Liver (tissue), 8 donors: ENCODE measurements at regions not wholly inside any gene's neighbourhood (a gene's known extent, or its start where the extent isn't known, plus 50 kb on each side); places are given as distances from the start of the nearest gene placed in this dataset.

Experiments used
- DNase-seq: peaks from one replicate; pipeline ENCODE4 v3.0.0-alpha.2; 2017; ENCODE audit warnings: low spot score
- H3K27ac ChIP-seq, 2 donors: one replicate each; pipeline ENCODE4 v1.7.0; 2013; ENCODE audit warnings: inconsistent platforms in 2 of 2, low read length in 2 of 2, control low read depth in 1 of 2, low read depth in 1 of 2, mild to moderate bottlenecking in 1 of 2
- H3K27me3 ChIP-seq, 4 donors: one replicate each; pipeline versions ENCODE4 v1.6.1 to v1.7.0; 2013; ENCODE audit warnings: low read length in 3 of 4, inconsistent platforms in 1 of 4, mild to moderate bottlenecking in 1 of 4, moderate library complexity in 1 of 4; ENCODE audit not compliant: control insufficient read depth in 4 of 4, insufficient read depth in 4 of 4
- H3K36me3 ChIP-seq, 4 donors: one replicate each; pipeline versions ENCODE4 v1.6.1 to v1.7.0; 2013; ENCODE audit warnings: low read length in 3 of 4, mild to moderate bottlenecking in 3 of 4, low read depth in 1 of 4, moderate library complexity in 1 of 4; ENCODE audit not compliant: control insufficient read depth in 4 of 4, insufficient read depth in 3 of 4
- H3K4me1 ChIP-seq, 4 donors: one replicate each; pipeline versions ENCODE4 v1.6.1 to v1.7.0; 2013; ENCODE audit warnings: low read length in 3 of 4, mild to moderate bottlenecking in 3 of 4, moderate library complexity in 1 of 4; ENCODE audit not compliant: control insufficient read depth in 4 of 4, insufficient read depth in 4 of 4
- H3K4me3 ChIP-seq, 3 donors: one replicate each; pipeline versions ENCODE4 v1.6.1 to v1.7.0; 2013; ENCODE audit warnings: low read length in 3 of 3, control low read depth in 1 of 3, low read depth in 1 of 3, mild to moderate bottlenecking in 1 of 3
- H3K9ac ChIP-seq, 2 donors: one replicate each; pipeline ENCODE4 v1.7.0; 2013; ENCODE audit warnings: low read length in 2 of 2, mild to moderate bottlenecking in 2 of 2, moderate library complexity in 2 of 2, control low read depth in 1 of 2, low read depth in 1 of 2
- H3K9me3 ChIP-seq, 4 donors: one replicate each; pipeline versions ENCODE4 v1.6.1 to v1.7.0; 2013; ENCODE audit warnings: low read length in 3 of 4; ENCODE audit not compliant: control insufficient read depth in 4 of 4
- ATF3 ChIP-seq: IDR thresholded peaks from 2 replicates; pipeline ENCODE4 v1.6.1; 2016; ENCODE audit warnings: antibody characterized with exemption
- CTCF ChIP-seq: fragments of 150-350 bp; IDR thresholded peaks from 2 replicates; pipeline ENCODE4 v1.5.1; 2017; ENCODE audit warnings: improper control_type of control experiment, low read depth, low read length; ENCODE audit not compliant: missing input control
- EGR1 ChIP-seq, 2 donors: IDR thresholded peaks; 2 replicates each; pipeline ENCODE4 v1.6.1; 2016 to 2018; ENCODE audit warnings: antibody characterized with exemption in 2 of 2, low read depth in 2 of 2
- FOXA1 ChIP-seq: IDR thresholded peaks from 2 replicates; pipeline ENCODE4 v1.6.1; 2016; ENCODE audit warnings: antibody characterized with exemption
- FOXA2 ChIP-seq: IDR thresholded peaks from 2 replicates; pipeline ENCODE4 v1.6.1; 2016; ENCODE audit warnings: antibody characterized with exemption
- GABPA ChIP-seq, 2 donors: IDR thresholded peaks in 1 of 2; conservative IDR thresholded peaks in 1 of 2; 2 replicates each; pipeline ENCODE4 v1.6.1; 2016; ENCODE audit warnings: antibody characterized with exemption in 2 of 2, mild to moderate bottlenecking in 1 of 2, moderate library complexity in 1 of 2
- HNF4A ChIP-seq, 2 donors: conservative IDR thresholded peaks; 2 replicates each; pipeline ENCODE4 v1.6.1; 2016; ENCODE audit warnings: antibody characterized with exemption in 2 of 2, mild to moderate bottlenecking in 2 of 2
- HNF4G ChIP-seq: IDR thresholded peaks from 2 replicates; pipeline ENCODE4 v1.6.1; 2016; ENCODE audit warnings: antibody characterized with exemption
- JUND ChIP-seq, 2 donors: IDR thresholded peaks; 2 replicates each; pipeline ENCODE4 v1.6.1; 2016; ENCODE audit warnings: antibody characterized with exemption in 2 of 2
- MAX ChIP-seq: IDR thresholded peaks from 2 replicates; pipeline ENCODE4 v1.6.1; 2016; ENCODE audit warnings: antibody characterized with exemption
- NR2F2 ChIP-seq: IDR thresholded peaks from 2 replicates; pipeline ENCODE4 v1.6.1; 2016; ENCODE audit warnings: antibody characterized with exemption
- RAD21 ChIP-seq, 2 donors: IDR thresholded peaks; 2 replicates each; pipeline ENCODE4 v1.6.1; 2016; ENCODE audit warnings: antibody characterized with exemption in 2 of 2, mild to moderate bottlenecking in 2 of 2
- REST ChIP-seq: IDR thresholded peaks from 2 replicates; pipeline ENCODE4 v1.6.1; 2016; ENCODE audit warnings: antibody characterized with exemption, mild to moderate bottlenecking
- RXRA ChIP-seq, 2 donors: IDR thresholded peaks; 2 replicates each; pipeline ENCODE4 v1.6.1; 2017 to 2018; ENCODE audit warnings: antibody characterized with exemption in 2 of 2, mild to moderate bottlenecking in 1 of 2
- SP1 ChIP-seq: IDR thresholded peaks from 2 replicates; pipeline ENCODE4 v1.6.1; 2018; ENCODE audit warnings: antibody characterized with exemption, mild to moderate bottlenecking
- TAF1 ChIP-seq: conservative IDR thresholded peaks from 2 replicates; pipeline ENCODE4 v1.6.1; 2016; ENCODE audit warnings: antibody characterized with exemption, mild to moderate bottlenecking
- YY1 ChIP-seq: IDR thresholded peaks from 2 replicates; pipeline ENCODE4 v1.6.1; 2016; ENCODE audit warnings: antibody characterized with exemption, mild to moderate bottlenecking
- ZBTB33 ChIP-seq: IDR thresholded peaks from 2 replicates; pipeline ENCODE4 v1.6.1; 2016; ENCODE audit warnings: antibody characterized with exemption
- WGBS: extraction: QIAGEN DNeasy Blood & Tissue Kit; methylation state at CpG from one replicate; pipeline ENCODE4 v1.1.7; 2013; 5-methylcytosine and 5-hydroxymethylcytosine counted together
- donor health status: healthy.
- donor health status: healthy.
- donor health status: healthy.
- donor health status: healthy.
- donor health status: healthy.

- WGBS = 63% methylated on average over 5 of the region's 5 CpGs
- Histone ChIP-seq H3K4me3 (no peak overlapping the region), H3K9me3 (no peaks in the 10 kb centered on the region), H3K4me1 (no peaks in the 10 kb centered on the region), H3K27me3 (no peaks in the 10 kb centered on the region), H3K9ac (no peak overlapping the region), H3K36me3 (no peaks in the 10 kb centered on the region), H3K27ac (no peak overlapping the region)
- no peak for DNase-seq
- no peak for TF ChIP-seq YY1
- TF ChIP-seq EGR1 (IDR thresholded peaks at IDR 0.05; ENCODE audit: low read depth in 2 of 2) = no peak
- TF ChIP-seq ATF3 = no peak
- no peak for TF ChIP-seq SP1
- TF ChIP-seq FOXA2 = no peak
- peak; percentile 73 to 74 for TF ChIP-seq RXRA (IDR thresholded peaks at IDR 0.05)
Observed at GRCh38 chr12:107349008-107349747, 255.8 kb upstream of the CRY1 start.

GRCh38 chr12:107349839-107350238 is 256.5 kb upstream of the CRY1 start:
- Histone ChIP-seq H3K9ac (no peak overlapping the region), H3K27me3 (no peaks in the 10 kb centered on the region), H3K27ac (no peak overlapping the region), H3K4me3 (no peak overlapping the region), H3K9me3 (no peaks in the 10 kb centered on the region), H3K36me3 (no peaks in the 10 kb centered on the region), H3K4me1 (no peaks in the 10 kb centered on the region)
- DNase-seq = no peak
- TF ChIP-seq REST (no peak), JUND (IDR thresholded peaks at IDR 0.05) (no peak), EGR1 (IDR thresholded peaks at IDR 0.05; ENCODE audit: low read depth in 2 of 2) (no peak)
- WGBS = 78% methylated on average over 2 of the region's 2 CpGs

GRCh38 chr12:107351109-107351508 is 257.8 kb upstream of the CRY1 start:
- Histone ChIP-seq H3K27me3 (no peaks in the 10 kb centered on the region), H3K27ac (no peak overlapping the region), H3K4me3 (no peak overlapping the region), H3K9me3 (no peaks in the 10 kb centered on the region), H3K9ac (no peak overlapping the region), H3K36me3 (no peaks in the 10 kb centered on the region), H3K4me1 (no peaks in the 10 kb centered on the region)
- WGBS = 81% methylated on average over 3 of the region's 3 CpGs
- DNase-seq = no peak
- TF ChIP-seq GABPA (IDR thresholded peaks at IDR 0.05 in 1 of 2, conservative IDR thresholded peaks at IDR 0.05 in 1 of 2) (no peak), HNF4A (conservative IDR thresholded peaks at IDR 0.05) (no peak), RXRA (IDR thresholded peaks at IDR 0.05) (no peak), JUND (IDR thresholded peaks at IDR 0.05) (no peak), NR2F2 (no peak), SP1 (no peak), ATF3 (no peak), FOXA2 (no peak), FOXA1 (no peak), RAD21 (IDR thresholded peaks at IDR 0.05) (no peak), ZBTB33 (no peak), EGR1 (IDR thresholded peaks at IDR 0.05; ENCODE audit: low read depth in 2 of 2) (no peak), MAX (no peak), HNF4G (no peak), CTCF (no peak), TAF1 (no peak)
